Fibroblast of the aortic adventitia (primary cell): ENCODE measurements at regions not wholly inside any gene's neighbourhood (a gene's known extent, or its start where the extent isn't known, plus 50 kb on each side); places are given as distances from the start of the nearest gene placed in this dataset.
"Not testable (repeated sequence)": the region's sequence is repeated elsewhere in the genome, so short reads cannot be mapped to it uniquely, and the experiment has no call there.

Source experiments
- DNase-seq: peaks from one replicate; pipeline ENCODE4 v3.0.0-alpha.2; 2010; ENCODE audit warnings: low read depth
- H3K4me3 ChIP-seq: 2 replicates; pipeline ENCODE4 v1.5.1; 2011; ENCODE audit warnings: low read depth, mild to moderate bottlenecking, control low read depth, low read length, moderate library complexity
- TF ChIP-seq, protein P1 (sequence below): IDR thresholded peaks from 2 replicates; pipeline ENCODE4 v1.5.1; 2011; ENCODE audit warnings: mild to moderate bottlenecking, low read length, control low read depth, inconsistent platforms; ENCODE audit not compliant: insufficient read depth

DNA sequence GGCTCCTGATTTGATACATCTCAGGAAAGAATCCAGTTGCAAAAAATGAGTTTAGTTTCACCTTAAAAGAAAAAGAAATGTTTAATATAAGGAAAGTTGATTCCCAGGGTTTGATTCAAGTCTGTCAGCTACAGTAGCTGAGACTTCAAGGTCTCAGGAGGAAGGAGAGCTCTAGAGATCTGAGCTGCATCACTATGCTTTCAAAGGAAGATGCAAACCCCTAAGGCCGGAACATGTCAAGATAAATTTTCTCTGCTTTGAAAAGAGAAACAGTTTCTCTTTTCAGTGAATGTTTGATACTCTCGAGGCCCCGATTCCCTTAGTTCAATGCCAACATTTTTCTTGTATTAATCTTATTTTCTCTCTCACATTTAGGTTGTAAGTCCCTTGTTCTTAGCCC lies 128.6 kb downstream of the RGPD3 start:
- H3K4me3 ChIP-seq, result no peak overlapping the region
- no peak for DNase-seq
- TF ChIP-seq, protein P1, sequence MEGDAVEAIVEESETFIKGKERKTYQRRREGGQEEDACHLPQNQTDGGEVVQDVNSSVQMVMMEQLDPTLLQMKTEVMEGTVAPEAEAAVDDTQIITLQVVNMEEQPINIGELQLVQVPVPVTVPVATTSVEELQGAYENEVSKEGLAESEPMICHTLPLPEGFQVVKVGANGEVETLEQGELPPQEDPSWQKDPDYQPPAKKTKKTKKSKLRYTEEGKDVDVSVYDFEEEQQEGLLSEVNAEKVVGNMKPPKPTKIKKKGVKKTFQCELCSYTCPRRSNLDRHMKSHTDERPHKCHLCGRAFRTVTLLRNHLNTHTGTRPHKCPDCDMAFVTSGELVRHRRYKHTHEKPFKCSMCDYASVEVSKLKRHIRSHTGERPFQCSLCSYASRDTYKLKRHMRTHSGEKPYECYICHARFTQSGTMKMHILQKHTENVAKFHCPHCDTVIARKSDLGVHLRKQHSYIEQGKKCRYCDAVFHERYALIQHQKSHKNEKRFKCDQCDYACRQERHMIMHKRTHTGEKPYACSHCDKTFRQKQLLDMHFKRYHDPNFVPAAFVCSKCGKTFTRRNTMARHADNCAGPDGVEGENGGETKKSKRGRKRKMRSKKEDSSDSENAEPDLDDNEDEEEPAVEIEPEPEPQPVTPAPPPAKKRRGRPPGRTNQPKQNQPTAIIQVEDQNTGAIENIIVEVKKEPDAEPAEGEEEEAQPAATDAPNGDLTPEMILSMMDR, result no peak

DNA sequence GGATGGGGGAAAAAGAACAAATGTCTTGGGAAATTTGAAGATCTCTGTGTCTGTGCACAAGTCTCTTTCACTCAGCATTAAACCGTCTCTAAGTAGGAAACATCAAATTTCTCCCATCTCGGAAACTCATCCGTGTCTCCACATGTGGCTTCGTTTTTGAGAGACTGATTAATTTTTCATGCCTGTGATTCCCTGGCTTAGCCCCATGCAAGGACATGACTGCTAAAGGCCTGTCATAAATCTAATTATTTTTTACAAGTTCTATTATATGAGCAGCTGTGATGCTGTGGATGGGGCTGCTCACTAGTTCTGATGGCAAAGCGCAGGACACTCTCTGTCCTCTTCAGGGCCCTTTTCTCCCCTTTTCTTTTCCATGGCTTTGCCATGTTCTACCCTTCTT lies 129.1 kb downstream of the RGPD3 start:
- DNase-seq, result no peak
- TF ChIP-seq, protein P1, result no peak
- H3K4me3 ChIP-seq, result no peak overlapping the region

DNA sequence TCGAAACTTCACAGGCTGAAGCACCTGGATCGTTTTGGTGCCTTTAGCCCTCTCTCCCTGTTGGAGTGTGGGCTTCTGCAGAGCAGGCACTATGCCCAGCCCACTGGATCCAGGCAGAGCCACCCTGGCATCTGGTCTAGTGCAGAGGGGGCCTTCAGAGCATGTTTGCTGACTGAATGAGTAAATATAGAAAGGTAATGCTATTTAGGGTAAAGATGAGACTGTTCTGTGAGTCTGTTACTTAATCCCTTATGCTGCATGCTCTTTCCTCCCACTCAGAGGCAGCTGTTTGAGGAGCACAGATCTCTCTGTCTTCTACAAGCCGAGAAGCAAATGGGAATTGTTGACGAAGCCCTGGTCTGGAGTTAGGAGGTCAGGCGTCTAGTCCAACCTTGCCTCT lies 130.2 kb downstream of the RGPD3 start:
- H3K4me3 ChIP-seq, result no peak overlapping the region
- TF ChIP-seq, protein P1, result no peak
- DNase-seq, result no peak

DNA sequence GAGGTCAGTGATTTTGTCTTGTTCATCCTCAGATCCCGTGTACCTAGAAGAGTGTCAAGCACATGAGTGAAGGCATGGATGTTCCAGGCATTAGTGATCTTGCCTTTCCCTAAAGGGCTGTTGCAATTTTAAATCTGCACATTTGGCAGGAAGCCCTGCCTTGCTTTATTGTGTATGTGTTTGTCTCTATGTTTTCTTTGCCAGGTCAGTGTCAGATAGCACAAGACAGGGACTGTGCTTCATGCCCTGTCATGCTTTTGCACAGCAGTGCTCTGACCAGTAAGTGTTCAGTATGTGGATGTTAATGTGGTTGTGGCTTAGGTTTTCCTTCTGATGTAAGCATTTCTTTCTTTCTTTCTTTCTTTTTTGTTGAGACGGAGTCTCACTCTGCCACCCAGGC lies 131.5 kb downstream of the RGPD3 start:
- H3K4me3 ChIP-seq, result no peak overlapping the region
- TF ChIP-seq, protein P1, result no peak
- no peak for DNase-seq

DNA sequence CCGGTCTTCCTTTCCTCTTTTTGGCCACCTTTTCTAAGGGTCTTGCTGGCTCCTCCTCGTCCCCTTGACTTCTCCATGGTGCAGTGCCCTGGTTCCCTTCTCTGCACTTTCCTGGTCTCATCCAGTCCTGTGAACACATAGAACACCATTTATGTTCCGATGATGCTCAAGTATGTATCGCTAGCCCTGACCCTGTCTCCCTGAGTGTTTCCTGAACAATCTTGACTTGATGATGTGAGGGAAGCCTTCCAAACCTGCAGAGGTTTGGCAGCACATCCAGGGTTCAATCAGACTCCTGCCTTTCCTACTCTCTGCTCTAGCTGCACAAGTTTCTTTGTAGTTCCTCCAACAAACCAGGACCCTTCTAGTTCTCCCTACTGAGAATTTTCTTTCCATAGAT lies 132.1 kb downstream of the RGPD3 start:
- TF ChIP-seq, protein P1, result no peak
- no peak for DNase-seq
- no peak overlapping the region for H3K4me3 ChIP-seq

DNA sequence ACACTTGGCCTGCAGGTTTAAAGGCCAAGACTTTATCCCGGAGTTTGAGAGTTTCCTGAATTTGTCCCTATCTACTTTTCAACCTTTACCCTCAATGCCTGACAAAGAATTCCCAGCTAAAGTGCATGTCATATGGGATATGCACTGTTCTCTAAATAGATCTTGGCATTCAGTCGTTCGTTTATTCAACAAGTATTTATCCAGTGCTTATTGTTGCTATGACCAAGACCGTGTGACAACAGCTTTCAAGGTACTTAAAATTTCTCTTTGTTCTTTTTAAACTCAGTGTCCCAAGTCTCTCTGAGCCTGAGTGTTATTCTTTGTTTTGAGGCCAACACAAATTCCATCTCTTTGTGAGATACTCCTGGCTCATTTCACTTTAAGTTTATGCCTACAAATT lies 133.4 kb downstream of the RGPD3 start:
- H3K4me3 ChIP-seq, result no peak overlapping the region
- DNase-seq, result no peak
- TF ChIP-seq, protein P1, result no peak

DNA sequence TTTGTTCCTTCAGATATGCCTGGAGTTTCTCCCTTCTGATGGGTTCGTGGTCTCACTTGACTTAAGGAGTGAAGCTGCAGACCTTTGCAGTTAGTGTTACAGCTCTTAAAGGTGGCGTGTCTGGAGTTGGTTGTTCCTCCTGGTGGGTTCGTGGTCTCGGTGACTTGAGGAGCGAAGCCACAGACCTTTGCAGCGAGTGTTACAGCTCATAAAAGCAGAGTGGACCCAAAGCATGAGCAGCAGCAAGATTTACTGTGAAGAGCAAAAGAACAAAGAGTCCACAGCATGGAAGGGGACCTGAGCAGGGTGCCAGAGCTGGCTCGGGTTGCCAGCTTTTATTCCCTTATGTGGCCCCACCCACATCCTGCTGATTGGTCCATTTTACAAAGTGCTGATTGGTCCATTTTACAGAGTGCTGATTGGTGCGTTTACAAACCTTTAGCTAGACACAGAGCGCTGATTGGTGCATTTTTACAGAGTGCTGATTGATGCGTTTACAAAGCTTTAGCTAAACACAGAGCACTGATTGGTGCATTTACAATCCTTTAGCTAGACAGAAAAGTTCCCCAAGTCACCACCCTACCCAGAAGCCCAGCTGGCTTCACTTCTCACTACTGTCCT lies 134.8 kb downstream of the RGPD3 start:
- H3K4me3 ChIP-seq, DNase-seq: not testable (repeated sequence)
